DND-41 (cell line): ENCODE measurements at regions not wholly inside any gene's neighbourhood (a gene's known extent, or its start where the extent isn't known, plus 50 kb on each side); places are given as distances from the start of the nearest gene placed in this dataset.

ENCODE experiments used
- CTCF ChIP-seq: IDR thresholded peaks from 2 replicates; pipeline ENCODE4 v1.5.1; 2012; ENCODE audit warnings: borderline replicate concordance, low read length, moderate library complexity, mild to moderate bottlenecking; ENCODE audit not compliant: poor library complexity, severe bottlenecking; ENCODE audit errors: extremely low read depth
- EZH2 ChIP-seq: IDR thresholded peaks from 3 replicates; pipeline ENCODE4 v1.6.1; 2012; ENCODE audit warnings: borderline replicate concordance, low read depth, mild to moderate bottlenecking, moderate library complexity, low read length, inconsistent platforms; ENCODE audit not compliant: severe bottlenecking

GRCh38 chr5:24712047-24712446 lies 67.3 kb upstream of the CDH10 start:
- TF ChIP-seq CTCF (no peak), EZH2 (no peak)
